H9 (cell line): ENCODE measurements at regions not wholly inside any gene's neighbourhood (a gene's known extent, or its start where the extent isn't known, plus 50 kb on each side); places are given as distances from the start of the nearest gene placed in this dataset.
A peak's percentile ranks its signal among the peaks of the same experiment; 100 is the strongest.

Experiments used
- DNase-seq: peaks from one replicate; pipeline ENCODE4 v3.0.0-alpha.2; 2017
- H2AFZ ChIP-seq: one replicate; pipeline ENCODE4 v1.6.1; 2013; ENCODE audit warnings: mild to moderate bottlenecking, low read length, control low read depth, moderate library complexity
- H2AK5ac ChIP-seq: 2 replicates; pipeline ENCODE4 v1.6.1; 2013; ENCODE audit warnings: low read length, control low read depth, mixed read lengths; ENCODE audit not compliant: insufficient read length
- H2BK120ac ChIP-seq: one replicate; pipeline ENCODE4 v1.6.1; 2013; ENCODE audit warnings: low read depth, mild to moderate bottlenecking, low read length, control low read depth, inconsistent platforms; ENCODE audit not compliant: poor library complexity, severe bottlenecking
- H2BK12ac ChIP-seq: 2 replicates; pipeline ENCODE4 v1.6.1; 2013; ENCODE audit warnings: low read length, control low read depth, mixed read lengths, low read depth; ENCODE audit not compliant: insufficient read length
- H2BK15ac ChIP-seq: 2 replicates; pipeline ENCODE4 v1.6.1; 2013; ENCODE audit warnings: low read depth, low read length, control low read depth
- H2BK20ac ChIP-seq: one replicate; pipeline ENCODE4 v1.6.1; 2013; ENCODE audit warnings: low read depth, mild to moderate bottlenecking, low read length, control low read depth, inconsistent platforms; ENCODE audit not compliant: poor library complexity, severe bottlenecking
- H2BK5ac ChIP-seq: 2 replicates; pipeline ENCODE4 v1.6.1; 2013; ENCODE audit warnings: low read length, control low read depth, mixed read lengths; ENCODE audit not compliant: insufficient read length
- H3K14ac ChIP-seq: 2 replicates; pipeline ENCODE4 v1.6.1; 2013; ENCODE audit warnings: low read length, control low read depth; ENCODE audit not compliant: insufficient read depth
- H3K18ac ChIP-seq: 2 replicates; pipeline ENCODE4 v1.6.1; 2013; ENCODE audit warnings: low read depth, mild to moderate bottlenecking, mixed read lengths, low read length, control low read depth; ENCODE audit not compliant: insufficient read length
- H3K23ac ChIP-seq: 2 replicates; pipeline ENCODE4 v1.6.1; 2013; ENCODE audit warnings: low read length, control low read depth, mixed read lengths, low read depth; ENCODE audit not compliant: insufficient read length
- H3K23me2 ChIP-seq: 2 replicates; pipeline ENCODE4 v1.6.1; 2013; ENCODE audit warnings: low read depth, mild to moderate bottlenecking, mixed read lengths, low read length, control low read depth; ENCODE audit not compliant: insufficient read length, poor library complexity, severe bottlenecking
- H3K27ac ChIP-seq: 2 replicates; pipeline ENCODE4 v1.5.1; 2013; ENCODE audit warnings: low read length, control low read depth, mixed read lengths, low read depth; ENCODE audit not compliant: insufficient read length
- H3K27me3 ChIP-seq: 2 replicates; pipeline ENCODE4 v1.6.1; 2013; ENCODE audit warnings: low read length, control low read depth, inconsistent platforms; ENCODE audit not compliant: insufficient read depth
- H3K4ac ChIP-seq: 2 replicates; pipeline ENCODE4 v1.6.1; 2013; ENCODE audit warnings: low read depth, mild to moderate bottlenecking, control low read depth, inconsistent platforms, low read length, moderate library complexity
- H3K4me1 ChIP-seq: 2 replicates; pipeline ENCODE4 v1.6.1; 2013; ENCODE audit warnings: low read length, control low read depth, inconsistent platforms; ENCODE audit not compliant: insufficient read depth
- H3K4me2 ChIP-seq: 2 replicates; pipeline ENCODE4 v1.6.1; 2013; ENCODE audit warnings: low read length, control low read depth, mixed read lengths; ENCODE audit not compliant: insufficient read length, insufficient read depth
- H3K56ac ChIP-seq: 2 replicates; pipeline ENCODE4 v1.6.1; 2013; ENCODE audit warnings: low read depth, mild to moderate bottlenecking, mixed read lengths, low read length, control low read depth; ENCODE audit not compliant: insufficient read length
- H3K79me1 ChIP-seq: 2 replicates; pipeline ENCODE4 v1.6.1; 2013; ENCODE audit warnings: low read depth, mild to moderate bottlenecking, moderate library complexity, low read length, control low read depth, inconsistent platforms; ENCODE audit not compliant: insufficient read depth, poor library complexity, severe bottlenecking
- H3K79me2 ChIP-seq: 2 replicates; pipeline ENCODE4 v1.6.1; 2013; ENCODE audit warnings: low read length, control low read depth, inconsistent platforms; ENCODE audit not compliant: insufficient read depth
- H3K9ac ChIP-seq: 2 replicates; pipeline ENCODE4 v1.6.1; 2013; ENCODE audit warnings: low read length, control low read depth, mixed read lengths; ENCODE audit not compliant: insufficient read length; ENCODE audit errors: extremely low read depth
- H3K9me3 ChIP-seq: one replicate; pipeline ENCODE4 v1.6.1; 2013; ENCODE audit warnings: low read depth, low read length, inconsistent platforms; ENCODE audit not compliant: control insufficient read depth
- H3T11ph ChIP-seq: one replicate; pipeline ENCODE4 v1.6.1; 2013; ENCODE audit warnings: mild to moderate bottlenecking, low read length, control low read depth, inconsistent platforms
- H4K20me1 ChIP-seq: one replicate; pipeline ENCODE4 v1.6.1; 2013; ENCODE audit not compliant: control insufficient read depth, insufficient read length, insufficient read depth
- H4K5ac ChIP-seq: 2 replicates; pipeline ENCODE4 v1.6.1; 2013; ENCODE audit warnings: low read depth, mild to moderate bottlenecking, mixed read lengths, low read length, control low read depth; ENCODE audit not compliant: insufficient read length
- H4K8ac ChIP-seq: replicated peaks from 2 replicates; pipeline ENCODE4 v1.6.1; 2013; ENCODE audit warnings: low read length, control low read depth, mixed read lengths, low read depth; ENCODE audit not compliant: insufficient read length
- H4K91ac ChIP-seq: 2 replicates; pipeline ENCODE4 v1.6.1; 2013; ENCODE audit warnings: low read depth, mild to moderate bottlenecking, moderate library complexity, mixed read lengths, low read length, control low read depth; ENCODE audit not compliant: insufficient read length
- H3K27ac Mint-ChIP-seq, 3 experiments: 2 replicates in 2 of 3; 3 replicates in 1 of 3; pipeline ENCODE4 v1.8.0; 2020 to 2021; ENCODE audit warnings: mixed read lengths in 3 of 3, mild to moderate bottlenecking in 1 of 3, moderate library complexity in 1 of 3
- H3K27me3 Mint-ChIP-seq: 2 replicates; pipeline ENCODE4 v1.8.0; 2021; ENCODE audit warnings: low read depth, mild to moderate bottlenecking, moderate library complexity, mixed read lengths
- H3K36me3 Mint-ChIP-seq, 3 experiments: 2 replicates in 2 of 3; 3 replicates in 1 of 3; pipeline ENCODE4 v1.8.0; 2020 to 2021; ENCODE audit warnings: low read depth in 3 of 3, mixed read lengths in 3 of 3; ENCODE audit not compliant: insufficient read depth in 1 of 3
- H3K4me1 Mint-ChIP-seq, 2 experiments: 2 replicates each; pipeline ENCODE4 v1.8.0; 2020; ENCODE audit warnings: mixed read lengths in 2 of 2
- H3K4me3 Mint-ChIP-seq, 2 experiments: 2 replicates in 1 of 2; 3 replicates in 1 of 2; pipeline ENCODE4 v1.8.0; 2020 to 2021; ENCODE audit warnings: mild to moderate bottlenecking in 2 of 2, mixed read lengths in 2 of 2, moderate library complexity in 1 of 2
- H3K9me3 Mint-ChIP-seq, 2 experiments: 2 replicates in 1 of 2; 3 replicates in 1 of 2; pipeline ENCODE4 v1.8.0; 2020; ENCODE audit warnings: mild to moderate bottlenecking in 2 of 2, mixed read lengths in 2 of 2, moderate library complexity in 1 of 2
- WGBS: extraction: QIAGEN DNeasy Blood & Tissue Kit; methylation state at CpG from one replicate; pipeline ENCODE4 v1.1.7; 2013; ENCODE audit warnings: missing lambda C conversion rate, low lambda C conversion rate, mixed read lengths; ENCODE audit not compliant: insufficient read length; ENCODE audit errors: extremely low coverage; 5-methylcytosine and 5-hydroxymethylcytosine counted together
- TF ChIP-seq, protein P1 (sequence below): fragments of 200-600 bp; sonication (generic); conservative IDR thresholded peaks from 3 replicates; pipeline ENCODE4 v1.8.0; 2021; ENCODE audit warnings: antibody characterized with exemption, mild to moderate bottlenecking

GRCh38 chr6:155580904-155581303 is 125.3 kb upstream of the NOX3 start:
- no peaks in the 10 kb centered on the region for H4K20me1 ChIP-seq
- Mint-ChIP-seq H3K4me1 (peaks cover under 1 to 3% of the 10 kb centered on the region in 2 experiments; a peak in 2 of 4 replicates), H3K27ac (no peak overlapping the region), H3K9me3 (peaks cover 0 to 2% of the 10 kb centered on the region in 2 experiments; a peak in 2 of 5 replicates), H3K4me3 (no peak overlapping the region), H3K27me3 (no peaks in the 10 kb centered on the region), H3K36me3 (peaks cover 0 to 7% (median 0%) of the 10 kb centered on the region in 3 experiments; a peak in 4 of 7 replicates)
- no peak for DNase-seq
- no peak overlapping the region for H2BK5ac ChIP-seq
- no peak overlapping the region for H3K56ac ChIP-seq
- no peak overlapping the region for H4K8ac ChIP-seq
- no peak overlapping the region for H3K4ac ChIP-seq
- no peak overlapping the region for H4K91ac ChIP-seq
- H2BK15ac ChIP-seq, result no peak overlapping the region
- H3K27me3 ChIP-seq, result no peaks in the 10 kb centered on the region
- H2BK120ac ChIP-seq, result no peak overlapping the region
- H3K27ac ChIP-seq, result no peak overlapping the region
- H3K14ac ChIP-seq, result no peak overlapping the region
- H3T11ph ChIP-seq, result no peak overlapping the region
- H3K9ac ChIP-seq, result no peak overlapping the region
- H3K79me2 ChIP-seq, result no peaks in the 10 kb centered on the region
- no peak overlapping the region for H2BK20ac ChIP-seq
- no peak overlapping the region for H2AFZ ChIP-seq
- no peak overlapping the region for H3K23ac ChIP-seq
- WGBS, result no CpG with 5 or more reads among the region's 2 CpGs
- H3K4me2 ChIP-seq, result no peak overlapping the region
- H3K79me1 ChIP-seq, result no peaks in the 10 kb centered on the region
- no peaks in the 10 kb centered on the region for H3K9me3 ChIP-seq
- TF ChIP-seq, protein P1, sequence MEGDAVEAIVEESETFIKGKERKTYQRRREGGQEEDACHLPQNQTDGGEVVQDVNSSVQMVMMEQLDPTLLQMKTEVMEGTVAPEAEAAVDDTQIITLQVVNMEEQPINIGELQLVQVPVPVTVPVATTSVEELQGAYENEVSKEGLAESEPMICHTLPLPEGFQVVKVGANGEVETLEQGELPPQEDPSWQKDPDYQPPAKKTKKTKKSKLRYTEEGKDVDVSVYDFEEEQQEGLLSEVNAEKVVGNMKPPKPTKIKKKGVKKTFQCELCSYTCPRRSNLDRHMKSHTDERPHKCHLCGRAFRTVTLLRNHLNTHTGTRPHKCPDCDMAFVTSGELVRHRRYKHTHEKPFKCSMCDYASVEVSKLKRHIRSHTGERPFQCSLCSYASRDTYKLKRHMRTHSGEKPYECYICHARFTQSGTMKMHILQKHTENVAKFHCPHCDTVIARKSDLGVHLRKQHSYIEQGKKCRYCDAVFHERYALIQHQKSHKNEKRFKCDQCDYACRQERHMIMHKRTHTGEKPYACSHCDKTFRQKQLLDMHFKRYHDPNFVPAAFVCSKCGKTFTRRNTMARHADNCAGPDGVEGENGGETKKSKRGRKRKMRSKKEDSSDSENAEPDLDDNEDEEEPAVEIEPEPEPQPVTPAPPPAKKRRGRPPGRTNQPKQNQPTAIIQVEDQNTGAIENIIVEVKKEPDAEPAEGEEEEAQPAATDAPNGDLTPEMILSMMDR, result peak; percentile 31
- no peaks in the 10 kb centered on the region for H3K23me2 ChIP-seq
- no peak overlapping the region for H4K5ac ChIP-seq
- no peaks in the 10 kb centered on the region for H3K4me1 ChIP-seq
- no peak overlapping the region for H2BK12ac ChIP-seq
- no peak overlapping the region for H2AK5ac ChIP-seq
- H3K18ac ChIP-seq, result no peak overlapping the region
